ENCODE measurements at regions not wholly inside any gene's neighbourhood (a gene's known extent, or its start where the extent isn't known, plus 50 kb on each side); places are given as distances from the start of the nearest gene placed in this dataset.

DNA sequence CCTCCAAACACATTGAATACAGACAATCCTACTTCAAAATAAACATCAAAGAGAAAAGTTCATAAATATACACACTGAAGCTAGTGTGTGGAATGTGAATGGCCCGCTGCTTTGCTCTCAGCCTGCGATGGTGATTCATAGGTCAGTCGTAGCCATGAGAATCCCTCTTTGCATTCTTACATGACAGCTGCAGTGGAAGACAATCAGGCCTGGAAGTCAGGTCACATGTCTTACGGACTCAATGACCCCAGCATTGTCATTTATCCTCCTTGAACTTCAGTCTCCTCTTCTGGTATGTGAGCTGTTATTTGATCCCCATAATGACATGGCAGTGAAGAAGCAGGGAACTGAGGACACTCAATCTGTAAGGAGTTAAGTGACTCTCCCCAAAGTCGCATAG lies 217.8 kb upstream of the EOMES start:
- TF ChIP-seq, protein P1, sequence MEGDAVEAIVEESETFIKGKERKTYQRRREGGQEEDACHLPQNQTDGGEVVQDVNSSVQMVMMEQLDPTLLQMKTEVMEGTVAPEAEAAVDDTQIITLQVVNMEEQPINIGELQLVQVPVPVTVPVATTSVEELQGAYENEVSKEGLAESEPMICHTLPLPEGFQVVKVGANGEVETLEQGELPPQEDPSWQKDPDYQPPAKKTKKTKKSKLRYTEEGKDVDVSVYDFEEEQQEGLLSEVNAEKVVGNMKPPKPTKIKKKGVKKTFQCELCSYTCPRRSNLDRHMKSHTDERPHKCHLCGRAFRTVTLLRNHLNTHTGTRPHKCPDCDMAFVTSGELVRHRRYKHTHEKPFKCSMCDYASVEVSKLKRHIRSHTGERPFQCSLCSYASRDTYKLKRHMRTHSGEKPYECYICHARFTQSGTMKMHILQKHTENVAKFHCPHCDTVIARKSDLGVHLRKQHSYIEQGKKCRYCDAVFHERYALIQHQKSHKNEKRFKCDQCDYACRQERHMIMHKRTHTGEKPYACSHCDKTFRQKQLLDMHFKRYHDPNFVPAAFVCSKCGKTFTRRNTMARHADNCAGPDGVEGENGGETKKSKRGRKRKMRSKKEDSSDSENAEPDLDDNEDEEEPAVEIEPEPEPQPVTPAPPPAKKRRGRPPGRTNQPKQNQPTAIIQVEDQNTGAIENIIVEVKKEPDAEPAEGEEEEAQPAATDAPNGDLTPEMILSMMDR (IDR thresholded peaks at IDR 0.05; ENCODE audit: poor library complexity), result no peak
- no peak for TF ChIP-seq EZH2 (IDR thresholded peaks at IDR 0.05; ENCODE audit: borderline replicate concordance)
- no peak for TF ChIP-seq EZH2phosphoT487 (IDR thresholded peaks at IDR 0.05; ENCODE audit: low read depth, severe bottlenecking, unreplicated experiment)

Data from hepatocyte (in vitro differentiated cells).